Esophagus squamous epithelium (tissue), 4 donors: ENCODE measurements at regions not wholly inside any gene's neighbourhood (a gene's known extent, or its start where the extent isn't known, plus 50 kb on each side); places are given as distances from the start of the nearest gene placed in this dataset.

Source experiments
- CTCF ChIP-seq, 6 experiments: fragments of 450-650 bp in 4 of 6; fragments of 200-600 bp in 2 of 6; sonication (generic) in 2 of 6; IDR thresholded peaks; one replicate each; pipeline ENCODE4 v1.5.1; 2016 to 2019; ENCODE audit warnings: antibody characterized with exemption in 6 of 6, mild to moderate bottlenecking in 4 of 6, moderate library complexity in 4 of 6
- POLR2A ChIP-seq, 4 donors: fragments of 450-650 bp; IDR thresholded peaks; one replicate each; pipeline ENCODE4 v1.6.1; 2017; ENCODE audit warnings: antibody characterized with exemption in 4 of 4, mild to moderate bottlenecking in 4 of 4, moderate library complexity in 3 of 4

- no peak for TF ChIP-seq CTCF (IDR thresholded peaks at IDR 0.05)
- no peak for TF ChIP-seq POLR2A (IDR thresholded peaks at IDR 0.05)
Measured at GRCh38 chr9:25472681-25473080, 205.6 kb downstream of the TUSC1 start.
